CD4-positive, alpha-beta T cell (primary cell): ENCODE measurements at regions not wholly inside any gene's neighbourhood (a gene's known extent, or its start where the extent isn't known, plus 50 kb on each side); places are given as distances from the start of the nearest gene placed in this dataset.

Source experiments
- ATAC-seq: fragments of 200-7000 bp; cut with Tn5 transposase; one replicate; pipeline ENCODE4 v1.10.0; 2022; ENCODE audit warnings: mild to moderate bottlenecking; ENCODE audit not compliant: poor library complexity
- CTCF ChIA-PET: fragments of 350-600 bp; sonication (Branson Sonifier 250); formaldehyde crosslinking; loops from one replicate; lab custom pipeline; 2021; ENCODE audit warnings: antibody characterized with exemption, inconsistent platforms; lab: Charles Lee
- POLR2A ChIA-PET: fragments of 350-600 bp; sonication (Branson Sonifier 250); formaldehyde crosslinking; loops from one replicate; lab custom pipeline; 2021; ENCODE audit warnings: antibody characterized with exemption, inconsistent platforms; lab: Charles Lee
- DNase-seq, 14 experiments: peaks; one replicate each; pipeline ENCODE4 v3.0.0-alpha.2; 2013 to 2020; ENCODE audit warnings: mixed read lengths in 2 of 14
- H3K27ac ChIP-seq, 2 donors: one replicate each; pipeline versions ENCODE4 v1.5.1 to v1.7.0; 2013; ENCODE audit warnings: low read length in 2 of 2, low read depth in 1 of 2, mild to moderate bottlenecking in 1 of 2
- H3K27me3 ChIP-seq, 2 experiments: 1 replicate in 1 of 2; 2 replicates in 1 of 2; pipeline versions ENCODE4 v1.6.1 to v1.7.0; 2013; ENCODE audit warnings: low read length in 2 of 2, control low read depth in 1 of 2, mild to moderate bottlenecking in 1 of 2, moderate library complexity in 1 of 2; ENCODE audit not compliant: insufficient read depth in 2 of 2, control insufficient read depth in 1 of 2
- H3K36me3 ChIP-seq: one replicate; pipeline ENCODE4 v1.6.1; 2013; ENCODE audit warnings: low read length, control low read depth; ENCODE audit not compliant: insufficient read depth
- H3K4me1 ChIP-seq: one replicate; pipeline ENCODE4 v1.6.1; 2013; ENCODE audit warnings: low read length, control low read depth; ENCODE audit not compliant: insufficient read depth
- H3K4me3 ChIP-seq: one replicate; pipeline ENCODE4 v1.5.1; 2013; ENCODE audit warnings: mild to moderate bottlenecking, low read length, moderate library complexity
- H3K9me3 ChIP-seq, 2 experiments: 1 replicate in 1 of 2; 2 replicates in 1 of 2; pipeline versions ENCODE4 v1.6.1 to v1.7.0; 2013; ENCODE audit warnings: low read length in 2 of 2, mild to moderate bottlenecking in 2 of 2, control low read depth in 1 of 2, moderate library complexity in 1 of 2; ENCODE audit not compliant: control insufficient read depth in 1 of 2, insufficient read depth in 1 of 2
- H3K27ac Mint-ChIP-seq: one replicate; pipeline ENCODE4 v1.8.0; 2020; ENCODE audit warnings: mixed read lengths
- H3K27me3 Mint-ChIP-seq: one replicate; pipeline ENCODE4 v1.8.0; 2021; ENCODE audit warnings: mixed read lengths
- H3K36me3 Mint-ChIP-seq: one replicate; pipeline ENCODE4 v1.8.0; 2021; ENCODE audit warnings: low read depth, mixed read lengths
- H3K4me1 Mint-ChIP-seq: one replicate; pipeline ENCODE4 v1.8.0; 2021; ENCODE audit warnings: low read depth, mixed read lengths
- H3K4me3 Mint-ChIP-seq: one replicate; pipeline ENCODE4 v1.8.0; 2020; ENCODE audit warnings: mild to moderate bottlenecking, mixed read lengths
- H3K9me3 Mint-ChIP-seq: one replicate; pipeline ENCODE4 v1.8.0; 2020; ENCODE audit warnings: mixed read lengths
- CTCF ChIP-seq: fragments of 200-600 bp; IDR thresholded peaks from one replicate; pipeline ENCODE4 v1.8.0; 2022; ENCODE audit warnings: antibody characterized with exemption, mild to moderate bottlenecking
- intact Hi-C, 2 experiments: fragments of 100-400 bp; cut with DNase I in 1 of 2; cut with micrococcal nuclease in 1 of 2; formaldehyde crosslinking; loops; one replicate each; pipeline versions ENCODE4 v1.15.1 to v1.9.0; 2023 to 2025; cut with DNase I, micrococcal nuclease

- ATAC-seq (no peak), DNase-seq (no peak)
- Mint-ChIP-seq H3K4me1 (no peaks in the 10 kb centered on the region), H3K9me3 (no peaks in the 10 kb centered on the region), H3K4me3 (no peak overlapping the region), H3K27ac (no peak overlapping the region), H3K27me3 (peaks cover 20% of the 10 kb centered on the region), H3K36me3 (no peaks in the 10 kb centered on the region)
- ChIA-PET CTCF (no interaction called here), POLR2A (no interaction called here)
- Histone ChIP-seq H3K4me1 (no peaks in the 10 kb centered on the region), H3K36me3 (no peaks in the 10 kb centered on the region), H3K4me3 (no peak overlapping the region), H3K9me3 (peaks cover 0 to 10% of the 10 kb centered on the region in 2 experiments), H3K27me3 (no peaks in the 10 kb centered on the region), H3K27ac (no peak overlapping the region)
- intact Hi-C loops: no loop called here
- TF ChIP-seq CTCF: no peak
These were observed 276.2 kb upstream of the CHD6 start for GRCh38 chr20:41894255-41894963.

DNA sequence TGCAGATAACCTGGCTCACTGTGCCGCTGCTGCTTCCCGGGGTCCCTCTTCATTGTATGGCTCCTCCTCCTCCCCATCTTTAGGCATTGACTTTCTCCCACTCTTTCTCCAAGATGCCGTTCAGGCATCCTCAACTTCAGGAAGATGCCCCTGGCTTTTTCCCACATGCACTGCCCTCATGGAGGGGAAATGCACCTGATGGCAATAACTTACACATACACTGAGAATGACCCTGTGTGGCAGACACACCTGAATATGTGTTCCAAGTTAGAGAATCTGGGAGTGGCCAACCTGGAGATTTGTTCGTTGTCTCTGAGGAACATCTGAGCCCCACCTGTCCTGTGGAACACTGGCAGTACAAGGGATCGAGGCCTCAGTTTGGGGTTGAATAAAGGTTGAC is 273.9 kb upstream of the CHD6 start:
- ChIA-PET POLR2A (no interaction called here), CTCF (no interaction called here)
- no peak for TF ChIP-seq CTCF
- H3K27ac ChIP-seq: no peak overlapping the region
- no peak overlapping the region for H3K4me3 ChIP-seq
- intact Hi-C loops: no loop called here
- H3K27ac Mint-ChIP-seq: no peak overlapping the region
- H3K4me1 ChIP-seq: no peaks in the 10 kb centered on the region
- no peaks in the 10 kb centered on the region for H3K27me3 ChIP-seq
- H3K36me3 ChIP-seq: no peaks in the 10 kb centered on the region
- no peaks in the 10 kb centered on the region for H3K4me1 Mint-ChIP-seq
- no peaks in the 10 kb centered on the region for H3K9me3 Mint-ChIP-seq
- peaks cover 0 to 10% of the 10 kb centered on the region in 2 experiments for H3K9me3 ChIP-seq
- H3K36me3 Mint-ChIP-seq: no peaks in the 10 kb centered on the region
- no peak for DNase-seq
- peaks cover 11% of the 10 kb centered on the region for H3K27me3 Mint-ChIP-seq
- no peak overlapping the region for H3K4me3 Mint-ChIP-seq
- no peak for ATAC-seq

DNA sequence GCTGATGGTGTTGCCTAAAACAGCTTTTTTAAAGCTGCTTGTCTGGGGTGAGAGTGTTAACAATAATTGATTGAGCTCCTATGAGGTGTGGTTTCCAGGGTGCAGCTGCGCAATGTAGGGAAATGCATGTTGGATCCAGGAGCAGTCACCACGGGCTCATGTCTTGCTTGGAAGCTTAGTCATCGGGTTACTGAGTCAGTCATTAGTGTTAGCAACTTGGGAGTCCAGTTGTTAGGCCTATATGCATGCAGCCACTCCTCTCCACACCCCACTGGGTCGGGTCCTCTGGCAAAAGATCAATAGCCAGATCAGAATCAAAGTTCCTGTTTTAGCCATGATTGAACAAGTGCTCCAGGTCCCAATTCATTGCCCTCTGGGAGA is 271.7 kb upstream of the CHD6 start:
- POLR2A ChIA-PET: no interaction called here
- Mint-ChIP-seq H3K9me3 (no peaks in the 10 kb centered on the region), H3K4me1 (no peaks in the 10 kb centered on the region), H3K27me3 (peaks cover 11% of the 10 kb centered on the region), H3K36me3 (no peaks in the 10 kb centered on the region), H3K27ac (no peak overlapping the region), H3K4me3 (no peak overlapping the region)
- TF ChIP-seq CTCF: no peak
- ATAC-seq (no peak), DNase-seq (no peak)
- H3K27me3 ChIP-seq: no peaks in the 10 kb centered on the region
- peaks cover 0 to 10% of the 10 kb centered on the region in 2 experiments for H3K9me3 ChIP-seq
- no peak overlapping the region for H3K4me3 ChIP-seq
- intact Hi-C loops: no loop called here
- H3K27ac ChIP-seq: no peak overlapping the region
- H3K4me1 ChIP-seq: no peaks in the 10 kb centered on the region
- CTCF ChIA-PET: no interaction called here
- no peaks in the 10 kb centered on the region for H3K36me3 ChIP-seq
